Transverse colon (tissue), 4 donors: ENCODE measurements at regions not wholly inside any gene's neighbourhood (a gene's known extent, or its start where the extent isn't known, plus 50 kb on each side); places are given as distances from the start of the nearest gene placed in this dataset.

ENCODE experiments used
- DNase-seq: peaks from one replicate; pipeline ENCODE4 v3.0.0-alpha.2; 2019
- H3K27ac ChIP-seq, 4 donors: fragments of 200-600 bp; sonication (generic); 2 replicates each; pipeline ENCODE4 v1.5.1; 2016 to 2018; ENCODE audit warnings: inconsistent platforms in 4 of 4
- H3K27me3 ChIP-seq: fragments of 200-600 bp; sonication (generic); 2 replicates; pipeline ENCODE4 v1.5.1; 2017; ENCODE audit warnings: inconsistent platforms
- H3K36me3 ChIP-seq, 4 donors: fragments of 200-600 bp; sonication (generic); 2 replicates each; pipeline ENCODE4 v1.5.1; 2017 to 2019; ENCODE audit warnings: inconsistent platforms in 4 of 4
- H3K4me1 ChIP-seq, 4 donors: fragments of 200-600 bp; sonication (generic); 2 replicates each; pipeline ENCODE4 v1.5.1; 2017 to 2020; ENCODE audit warnings: inconsistent platforms in 4 of 4
- H3K4me3 ChIP-seq, 4 donors: fragments of 200-600 bp; sonication (generic); 1 replicate in 1 of 4; 2 replicates in 3 of 4; pipeline versions ENCODE4 v1.5.1 to v1.6.1; 2017 to 2019; ENCODE audit warnings: inconsistent platforms in 4 of 4
- H3K9me3 ChIP-seq, 2 donors: fragments of 200-600 bp; sonication (generic); 2 replicates each; pipeline ENCODE4 v1.5.1; 2017 to 2019; ENCODE audit warnings: inconsistent platforms in 2 of 2
- CTCF ChIP-seq, 5 experiments: fragments of 200-600 bp in 3 of 5; fragments of 450-650 bp in 2 of 5; sonication (generic) in 3 of 5; IDR thresholded peaks; 1 replicate in 2 of 5; 2 replicates in 3 of 5; pipeline ENCODE4 v1.5.1; 2016 to 2017; ENCODE audit warnings: antibody characterized with exemption in 5 of 5, inconsistent platforms in 3 of 5, mild to moderate bottlenecking in 2 of 5, moderate library complexity in 1 of 5
- EP300 ChIP-seq: sonication (generic); formaldehyde crosslinking; IDR thresholded peaks from one replicate; pipeline ENCODE4 v1.6.1; 2017; ENCODE audit warnings: antibody characterized with exemption, low read depth
- POLR2A ChIP-seq: fragments of 450-650 bp; IDR thresholded peaks from one replicate; pipeline ENCODE4 v1.6.1; 2016; ENCODE audit warnings: antibody characterized with exemption, mild to moderate bottlenecking, moderate library complexity
- POLR2AphosphoS5 ChIP-seq, 3 donors: sonication (generic); formaldehyde crosslinking; IDR thresholded peaks; one replicate each; pipeline ENCODE4 v1.6.1; 2016; ENCODE audit warnings: antibody characterized with exemption in 3 of 3
- WGBS, 2 donors: methylation state at CpG; one replicate each; pipeline ENCODE4 v1.1.5; 2018; ENCODE audit warnings: low coverage in 1 of 2; 5-methylcytosine and 5-hydroxymethylcytosine counted together
- in situ Hi-C, 4 donors: fragments of 200-750 bp; cut with MboI; loops; one replicate each; pipeline versions ENCODE4 v1.15.0 to v1.15.1; 2017; ENCODE audit warnings: low sequenced_read_pairs in 3 of 4, low pct_ligation_motif_present in 1 of 4, low pct_unique_long_range_greater_than_20kb in 1 of 4
- intact Hi-C: fragments of 100-400 bp; cut with DNase I; formaldehyde crosslinking; loops from one replicate; pipeline ENCODE4 v1.15.1; 2023; ENCODE audit warnings: low total_unique reads

- DNase-seq = no peak
- Histone ChIP-seq H3K27ac (no peak overlapping the region), H3K4me3 (peak overlapping the region in 1 of 4 donors; percentile 20)
Observed at GRCh38 chr1:2874607-2875480, 73.4 kb upstream of the TTC34 start.

DNA sequence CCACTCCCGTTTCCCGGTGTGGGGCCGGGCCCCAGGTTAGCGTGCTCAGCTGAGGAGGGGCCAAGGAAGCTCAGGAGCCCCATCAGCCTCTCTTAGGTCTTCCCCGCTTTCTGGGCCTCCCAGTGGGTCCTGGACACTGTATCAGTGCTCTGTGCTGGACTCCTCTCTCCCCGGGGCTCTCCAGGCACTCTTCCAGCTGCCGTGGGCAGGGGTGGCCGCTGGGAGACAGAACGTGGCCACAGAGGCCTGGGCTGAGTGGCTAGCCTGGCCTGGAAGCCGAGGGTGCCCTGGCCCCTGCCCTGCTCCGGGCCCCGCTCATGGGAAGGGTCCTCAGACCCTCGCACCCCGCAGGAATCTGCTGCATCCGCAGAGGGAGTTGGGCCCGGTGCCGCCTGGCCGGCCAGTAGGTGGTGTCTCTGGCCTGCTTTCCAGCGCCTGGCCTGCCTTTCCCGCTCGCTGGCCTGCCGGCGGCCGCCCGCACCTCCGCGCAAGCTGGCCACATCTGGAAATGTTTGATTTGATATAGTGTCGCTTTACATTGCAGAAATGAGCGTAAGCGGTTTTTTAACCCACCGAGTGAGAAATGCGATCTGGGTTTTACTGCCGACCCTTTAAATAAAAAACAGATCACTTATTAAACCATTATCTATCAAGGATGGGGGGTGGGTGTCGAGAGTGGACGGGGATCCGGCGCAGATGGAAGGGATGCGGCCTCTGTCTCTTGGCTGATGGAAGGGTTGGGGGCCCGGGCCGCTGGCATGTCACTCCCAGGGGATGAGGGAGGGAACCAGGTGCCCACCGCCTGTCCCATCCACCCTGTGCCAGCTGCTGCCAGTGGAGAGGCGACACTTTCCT lies 74.4 kb upstream of the TTC34 start:
- Histone ChIP-seq H3K27me3 (peaks cover 13% of the 10 kb centered on the region), H3K9me3 (peaks cover 9% of the 10 kb centered on the region in 2 donors), H3K27ac (no peak overlapping the region), H3K36me3 (no peaks in the 10 kb centered on the region), H3K4me3 (no peak overlapping the region), H3K4me1 (peaks cover 0 to 15% (median 0%) of the 10 kb centered on the region in 4 donors)
- 49 to 65% methylated on average over 8 to 37 of the region's 42 CpGs for WGBS, 2 donors
- TF ChIP-seq POLR2A (no peak), EP300 (no peak), CTCF (IDR thresholded peaks at IDR 0.05) (peak in 4 of 5 experiments; percentile 27 to 44 (median 36)), POLR2AphosphoS5 (IDR thresholded peaks at IDR 0.05) (no peak)
- intact Hi-C loops = loop anchor here (10.0 kb wide), 1 partner anchor 539 kb away; no protein-coding TSS in a partner anchor
- no peak for DNase-seq
- in situ Hi-C loops = no loop called here

More at GRCh38 chr1:2874607-2875480, 73.4 kb upstream of the TTC34 start:
- intact Hi-C loops = loop anchor here (10.0 kb wide), 1 partner anchor 540 kb away; no protein-coding TSS in a partner anchor
- Histone ChIP-seq H3K36me3 (no peaks in the 10 kb centered on the region), H3K4me1 (peaks cover 0 to 15% (median 0%) of the 10 kb centered on the region in 4 donors), H3K9me3 (peaks cover 10 to 11% of the 10 kb centered on the region in 2 donors), H3K27me3 (peaks cover 13% of the 10 kb centered on the region)
- WGBS, 2 donors = 49% methylated on average over 29 of the region's 30 CpGs; no CpG with 5 or more reads in 1 of the 2 donors
- in situ Hi-C loops = no loop called here
- TF ChIP-seq CTCF (IDR thresholded peaks at IDR 0.05) (no peak), POLR2AphosphoS5 (IDR thresholded peaks at IDR 0.05) (no peak)

DNA sequence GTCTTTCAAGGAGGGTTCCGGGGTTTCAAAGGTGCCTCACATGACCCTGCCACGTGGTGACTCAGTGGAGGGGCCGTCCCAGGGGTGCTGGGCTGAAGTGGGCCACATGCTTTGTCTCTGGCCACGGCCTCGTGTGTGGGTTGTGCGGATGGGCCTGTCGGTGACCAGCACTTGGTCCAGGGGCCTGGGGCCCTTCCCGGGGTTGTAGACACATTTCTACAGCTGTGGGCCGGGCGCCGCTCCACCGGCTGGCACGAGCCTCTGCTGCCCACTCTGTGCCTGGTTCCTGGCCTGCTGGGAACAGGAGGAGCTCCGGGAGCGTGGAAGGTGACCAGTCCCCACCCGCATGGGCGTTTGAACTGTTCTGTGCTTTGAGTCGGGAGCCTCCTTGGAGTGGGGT lies 75.4 kb upstream of the TTC34 start:
- DNase-seq = no peak
- H3K36me3 ChIP-seq = no peaks in the 10 kb centered on the region
- peaks cover 0 to 15% (median 0%) of the 10 kb centered on the region in 4 donors for H3K4me1 ChIP-seq
- H3K4me3 ChIP-seq = no peak overlapping the region
- H3K27ac ChIP-seq = no peak overlapping the region
- in situ Hi-C loops = no loop called here
- 77% methylated on average over 8 of the region's 18 CpGs; no CpG with 5 or more reads in 1 of the 2 donors for WGBS, 2 donors
- H3K27me3 ChIP-seq = peaks cover 13% of the 10 kb centered on the region
- H3K9me3 ChIP-seq = no peaks in the 10 kb centered on the region
- TF ChIP-seq POLR2A (no peak), POLR2AphosphoS5 (IDR thresholded peaks at IDR 0.05) (no peak), CTCF (IDR thresholded peaks at IDR 0.05) (no peak), EP300 (no peak)
- intact Hi-C loops = loop anchor here (10.0 kb wide), 1 partner anchor 538 kb away; no protein-coding TSS in a partner anchor

GRCh38 chr1:2877391-2877790 lies 75.9 kb upstream of the TTC34 start:
- Histone ChIP-seq H3K4me1 (peaks cover 0 to 15% (median 0%) of the 10 kb centered on the region in 4 donors), H3K27me3 (peaks cover 14% of the 10 kb centered on the region), H3K9me3 (no peaks in the 10 kb centered on the region), H3K36me3 (no peaks in the 10 kb centered on the region), H3K27ac (no peak overlapping the region), H3K4me3 (no peak overlapping the region)
- 87 to 89% methylated on average over 11 to 17 of the region's 17 CpGs for WGBS, 2 donors
- no peak for DNase-seq
- TF ChIP-seq CTCF (IDR thresholded peaks at IDR 0.05) (no peak), POLR2A (no peak), POLR2AphosphoS5 (IDR thresholded peaks at IDR 0.05) (no peak), EP300 (no peak)
- intact Hi-C loops (loop anchor here (10.0 kb wide), 1 partner anchor 537 kb away; no protein-coding TSS in a partner anchor), in situ Hi-C loops (no loop called here)
